Neural progenitor cell (in vitro differentiated cells): ENCODE measurements at regions not wholly inside any gene's neighbourhood (a gene's known extent, or its start where the extent isn't known, plus 50 kb on each side); places are given as distances from the start of the nearest gene placed in this dataset.

Experiments
- EZH2 ChIP-seq: fragments of 200-600 bp; sonication (generic); IDR thresholded peaks from 2 replicates; pipeline ENCODE4 v1.6.1; 2017; ENCODE audit warnings: antibody characterized with exemption, mild to moderate bottlenecking, moderate library complexity
- EZH2phosphoT487 ChIP-seq: fragments of 200-600 bp; sonication (generic); IDR thresholded peaks from 2 replicates; pipeline ENCODE4 v1.6.1; 2017; ENCODE audit warnings: antibody characterized with exemption
- TF ChIP-seq, protein P1 (sequence below): fragments of 200-600 bp; sonication (generic); IDR thresholded peaks from 2 replicates; pipeline ENCODE4 v1.5.1; 2017; ENCODE audit warnings: antibody characterized with exemption, mild to moderate bottlenecking

DNA sequence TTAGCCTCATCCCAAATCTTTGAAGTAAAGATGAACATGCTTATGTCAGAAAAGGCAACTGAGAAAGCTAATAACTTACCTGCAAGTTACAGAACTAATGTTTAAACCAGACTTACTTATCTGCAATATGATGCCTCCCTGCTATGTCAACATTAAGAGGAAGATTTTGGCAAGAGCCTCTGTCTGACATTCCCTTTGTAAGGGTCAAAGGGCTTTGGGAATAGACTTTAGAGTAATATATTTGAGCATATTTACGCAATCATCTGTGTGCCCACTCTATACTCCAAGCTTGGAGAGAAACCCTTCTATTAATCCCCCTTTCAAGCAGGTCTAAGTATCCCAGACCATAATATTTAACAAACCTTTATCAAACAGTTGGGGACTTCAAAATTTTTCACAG lies 389.4 kb downstream of the NPIPA8 start:
- TF ChIP-seq, protein P1, sequence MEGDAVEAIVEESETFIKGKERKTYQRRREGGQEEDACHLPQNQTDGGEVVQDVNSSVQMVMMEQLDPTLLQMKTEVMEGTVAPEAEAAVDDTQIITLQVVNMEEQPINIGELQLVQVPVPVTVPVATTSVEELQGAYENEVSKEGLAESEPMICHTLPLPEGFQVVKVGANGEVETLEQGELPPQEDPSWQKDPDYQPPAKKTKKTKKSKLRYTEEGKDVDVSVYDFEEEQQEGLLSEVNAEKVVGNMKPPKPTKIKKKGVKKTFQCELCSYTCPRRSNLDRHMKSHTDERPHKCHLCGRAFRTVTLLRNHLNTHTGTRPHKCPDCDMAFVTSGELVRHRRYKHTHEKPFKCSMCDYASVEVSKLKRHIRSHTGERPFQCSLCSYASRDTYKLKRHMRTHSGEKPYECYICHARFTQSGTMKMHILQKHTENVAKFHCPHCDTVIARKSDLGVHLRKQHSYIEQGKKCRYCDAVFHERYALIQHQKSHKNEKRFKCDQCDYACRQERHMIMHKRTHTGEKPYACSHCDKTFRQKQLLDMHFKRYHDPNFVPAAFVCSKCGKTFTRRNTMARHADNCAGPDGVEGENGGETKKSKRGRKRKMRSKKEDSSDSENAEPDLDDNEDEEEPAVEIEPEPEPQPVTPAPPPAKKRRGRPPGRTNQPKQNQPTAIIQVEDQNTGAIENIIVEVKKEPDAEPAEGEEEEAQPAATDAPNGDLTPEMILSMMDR: no peak
- no peak for TF ChIP-seq EZH2phosphoT487
- TF ChIP-seq EZH2: no peak
